ENCODE measurements at regions not wholly inside any gene's neighbourhood (a gene's known extent, or its start where the extent isn't known, plus 50 kb on each side); places are given as distances from the start of the nearest gene placed in this dataset.
"Not testable (repeated sequence)": the region's sequence is repeated elsewhere in the genome, so short reads cannot be mapped to it uniquely, and the experiment has no call there.

DNA sequence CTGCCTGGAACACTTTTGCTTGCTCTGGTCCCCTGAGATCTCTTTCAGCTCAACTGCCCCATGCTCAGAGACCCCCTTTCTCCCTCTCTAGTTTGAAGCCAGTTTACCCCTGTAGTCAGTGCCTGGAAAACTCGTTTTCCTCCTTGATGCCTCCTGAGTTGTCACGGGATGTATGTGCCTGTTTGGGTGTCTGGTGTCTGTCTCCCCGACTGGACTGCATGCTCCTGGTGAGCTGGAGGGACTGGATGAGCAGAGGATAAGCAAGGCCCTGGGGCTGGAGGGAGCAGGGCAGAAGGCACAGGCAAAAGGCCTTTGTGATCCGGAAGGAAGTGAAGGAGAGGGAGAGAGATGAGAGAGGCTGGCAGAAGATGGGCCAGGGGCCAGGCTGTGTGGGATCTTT lies 120.3 kb upstream of the ZNF195 start:
- peaks cover 16% of the 10 kb centered on the region for H3K27me3 Mint-ChIP-seq (ENCODE audit: low read depth, poor library complexity)
- H3K4me3 Mint-ChIP-seq; H3K36me3 Mint-ChIP-seq (ENCODE audit: low read depth); H3K4me1 Mint-ChIP-seq; DNase-seq; H3K27ac Mint-ChIP-seq: not testable (repeated sequence)
- H3K9me3 Mint-ChIP-seq: peaks cover 16% of the 10 kb centered on the region

- not testable (repeated sequence) for H3K36me3 Mint-ChIP-seq (ENCODE audit: low read depth); H3K27ac Mint-ChIP-seq; H3K4me1 Mint-ChIP-seq; DNase-seq; H3K4me3 Mint-ChIP-seq
- peaks cover 16% of the 10 kb centered on the region for H3K9me3 Mint-ChIP-seq
- peaks cover 16% of the 10 kb centered on the region for H3K27me3 Mint-ChIP-seq (ENCODE audit: low read depth, poor library complexity)
Measured at GRCh38 chr11:3498356-3498755, 119.4 kb upstream of the ZNF195 start.

- not testable (repeated sequence) for H3K4me1 Mint-ChIP-seq; H3K27ac Mint-ChIP-seq; H3K36me3 Mint-ChIP-seq (ENCODE audit: low read depth); H3K4me3 Mint-ChIP-seq; DNase-seq; H3K27me3 Mint-ChIP-seq (ENCODE audit: low read depth, poor library complexity); H3K9me3 Mint-ChIP-seq
Measured at GRCh38 chr11:3493152-3493551, 114.2 kb upstream of the ZNF195 start.

DNA sequence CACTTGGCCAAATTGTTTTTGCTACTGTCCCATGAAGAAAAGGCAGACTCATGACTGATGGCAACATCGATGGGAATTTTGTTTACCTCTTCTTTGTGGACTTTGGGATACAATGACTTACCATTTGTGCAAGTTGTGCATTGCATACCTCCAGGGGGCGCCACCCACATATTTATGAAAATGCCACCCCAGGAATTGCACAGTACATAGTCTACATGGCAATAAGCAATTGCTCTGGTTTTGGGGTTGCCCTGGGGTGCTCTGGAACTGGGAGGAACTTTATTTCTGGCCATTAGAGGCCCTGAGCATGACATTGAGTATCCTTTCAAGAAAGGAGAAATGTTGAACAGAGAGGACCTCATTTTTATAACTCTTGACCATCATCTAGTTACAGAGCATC lies 109.1 kb upstream of the ZNF195 start:
- H3K4me3 Mint-ChIP-seq; H3K27ac Mint-ChIP-seq; H3K27me3 Mint-ChIP-seq (ENCODE audit: low read depth, poor library complexity); H3K9me3 Mint-ChIP-seq; H3K4me1 Mint-ChIP-seq; H3K36me3 Mint-ChIP-seq (ENCODE audit: low read depth); DNase-seq: not testable (repeated sequence)

DNA sequence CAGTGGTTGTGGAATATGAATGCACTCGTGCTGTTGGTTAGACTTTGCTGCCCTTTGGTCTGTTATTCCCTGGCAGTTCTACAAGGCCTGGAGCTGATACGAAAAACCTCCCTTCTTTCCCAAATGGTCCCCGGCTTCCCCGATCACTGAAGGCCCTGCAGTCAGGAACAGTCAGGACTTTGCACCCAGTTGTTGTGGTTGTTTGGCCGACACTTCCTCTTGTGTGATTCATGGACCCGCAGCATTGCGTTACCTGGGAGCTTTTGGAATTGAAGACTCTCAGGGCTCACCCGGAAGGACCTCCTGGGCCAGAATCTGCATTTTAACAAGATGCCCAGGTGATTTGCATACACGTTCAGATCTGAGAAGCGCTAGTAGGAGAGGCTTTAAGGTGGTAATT lies 106.8 kb upstream of the ZNF195 start:
- not testable (repeated sequence) for H3K9me3 Mint-ChIP-seq; H3K4me1 Mint-ChIP-seq; DNase-seq; H3K36me3 Mint-ChIP-seq (ENCODE audit: low read depth); H3K4me3 Mint-ChIP-seq; H3K27me3 Mint-ChIP-seq (ENCODE audit: low read depth, poor library complexity); H3K27ac Mint-ChIP-seq

DNA sequence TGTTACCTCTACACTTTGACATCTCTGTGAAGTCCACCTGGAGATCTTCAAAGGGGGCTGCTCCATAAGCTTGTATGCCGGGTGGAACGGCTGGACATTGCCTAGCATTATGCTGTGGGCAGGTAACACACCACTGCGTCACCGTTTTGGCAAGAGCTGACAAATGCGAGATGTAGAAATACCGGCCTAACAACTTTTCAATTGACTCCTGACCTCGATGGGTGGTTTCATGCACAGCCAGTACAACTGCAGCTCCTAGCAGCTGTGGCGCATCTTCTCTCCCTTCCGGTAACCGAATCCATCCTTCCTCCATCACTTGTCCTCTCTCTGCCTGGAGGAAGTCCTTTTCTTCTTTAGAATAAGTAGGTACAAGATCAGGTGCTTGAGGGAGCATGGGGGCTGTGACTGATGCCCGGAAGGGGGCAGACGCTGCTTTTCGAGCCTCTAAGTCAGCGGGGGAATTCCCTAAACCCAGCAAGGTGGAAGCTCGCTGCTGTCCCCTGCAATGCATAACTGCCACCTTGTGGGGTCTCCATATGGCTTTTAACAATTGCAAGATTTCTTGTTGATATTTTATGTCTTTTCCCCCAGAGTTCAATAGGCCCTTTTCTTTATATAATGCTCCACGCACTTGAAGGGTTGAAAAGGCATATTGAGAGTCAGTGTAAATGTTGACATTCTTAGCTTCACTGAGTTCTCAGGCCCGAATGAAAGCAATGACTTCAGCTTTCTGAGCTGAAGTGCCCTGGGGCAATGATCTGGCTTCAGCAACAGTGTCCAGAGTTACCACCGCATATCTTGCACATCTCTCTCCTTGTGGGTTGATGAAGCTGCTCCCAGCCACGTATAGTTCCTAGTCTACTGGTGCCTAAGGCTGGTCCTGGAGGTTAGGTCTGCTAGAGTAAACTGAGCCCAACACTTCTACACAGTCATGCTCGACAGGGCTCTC lies 98.3 kb upstream of the ZNF195 start:
- H3K27me3 Mint-ChIP-seq (ENCODE audit: low read depth, poor library complexity); DNase-seq; H3K36me3 Mint-ChIP-seq (ENCODE audit: low read depth); H3K4me1 Mint-ChIP-seq; H3K27ac Mint-ChIP-seq; H3K9me3 Mint-ChIP-seq; H3K4me3 Mint-ChIP-seq: not testable (repeated sequence)

- not testable (repeated sequence) for H3K36me3 Mint-ChIP-seq (ENCODE audit: low read depth); H3K4me3 Mint-ChIP-seq; H3K9me3 Mint-ChIP-seq; H3K4me1 Mint-ChIP-seq; H3K27me3 Mint-ChIP-seq (ENCODE audit: low read depth, poor library complexity); H3K27ac Mint-ChIP-seq; DNase-seq
- TF ChIP-seq, protein P1, sequence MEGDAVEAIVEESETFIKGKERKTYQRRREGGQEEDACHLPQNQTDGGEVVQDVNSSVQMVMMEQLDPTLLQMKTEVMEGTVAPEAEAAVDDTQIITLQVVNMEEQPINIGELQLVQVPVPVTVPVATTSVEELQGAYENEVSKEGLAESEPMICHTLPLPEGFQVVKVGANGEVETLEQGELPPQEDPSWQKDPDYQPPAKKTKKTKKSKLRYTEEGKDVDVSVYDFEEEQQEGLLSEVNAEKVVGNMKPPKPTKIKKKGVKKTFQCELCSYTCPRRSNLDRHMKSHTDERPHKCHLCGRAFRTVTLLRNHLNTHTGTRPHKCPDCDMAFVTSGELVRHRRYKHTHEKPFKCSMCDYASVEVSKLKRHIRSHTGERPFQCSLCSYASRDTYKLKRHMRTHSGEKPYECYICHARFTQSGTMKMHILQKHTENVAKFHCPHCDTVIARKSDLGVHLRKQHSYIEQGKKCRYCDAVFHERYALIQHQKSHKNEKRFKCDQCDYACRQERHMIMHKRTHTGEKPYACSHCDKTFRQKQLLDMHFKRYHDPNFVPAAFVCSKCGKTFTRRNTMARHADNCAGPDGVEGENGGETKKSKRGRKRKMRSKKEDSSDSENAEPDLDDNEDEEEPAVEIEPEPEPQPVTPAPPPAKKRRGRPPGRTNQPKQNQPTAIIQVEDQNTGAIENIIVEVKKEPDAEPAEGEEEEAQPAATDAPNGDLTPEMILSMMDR (IDR thresholded peaks at IDR 0.05): peak; percentile 25
Measured at GRCh38 chr11:3476084-3476936, 97.4 kb upstream of the ZNF195 start.

DNA sequence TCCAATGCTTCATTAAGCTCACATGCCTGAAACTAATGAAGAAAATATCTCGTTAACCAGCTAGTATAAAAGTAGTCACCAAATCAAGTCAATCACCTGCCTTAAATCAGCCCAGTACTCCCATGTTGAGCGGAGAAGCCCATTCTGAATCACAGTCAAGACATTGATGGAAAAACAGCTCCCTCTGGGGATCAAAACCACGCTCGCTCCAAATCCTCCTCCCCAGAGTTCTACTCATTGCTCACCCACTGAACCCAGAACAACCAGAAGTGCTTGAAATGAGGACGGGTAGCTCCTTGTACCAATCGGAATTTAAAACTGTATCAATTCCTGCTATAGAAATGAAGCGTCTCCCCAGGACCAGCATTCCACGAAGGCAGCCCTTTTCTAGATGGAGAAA lies 90.0 kb upstream of the ZNF195 start:
- not testable (repeated sequence) for H3K36me3 Mint-ChIP-seq (ENCODE audit: low read depth); H3K9me3 Mint-ChIP-seq; H3K4me1 Mint-ChIP-seq; H3K27ac Mint-ChIP-seq; H3K4me3 Mint-ChIP-seq; DNase-seq; H3K27me3 Mint-ChIP-seq (ENCODE audit: low read depth, poor library complexity)

DNA sequence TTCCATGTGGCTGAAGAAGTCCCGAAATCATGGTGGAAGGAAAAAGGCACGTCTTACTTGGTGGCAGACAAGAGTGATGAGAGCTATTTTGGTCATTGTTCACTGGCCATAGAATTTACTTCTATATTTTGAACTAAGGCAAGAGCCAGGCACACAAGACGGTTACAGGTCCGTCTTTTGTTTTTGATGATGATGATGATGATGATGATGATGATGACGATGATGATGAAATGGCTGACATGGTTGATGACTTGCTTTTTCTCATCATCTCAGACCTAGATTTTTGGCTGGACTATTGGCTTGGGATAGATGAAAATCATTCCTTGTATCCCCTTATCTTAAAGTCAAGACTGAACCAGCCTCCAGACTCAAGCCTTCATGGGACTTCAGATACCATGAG lies 88.7 kb upstream of the ZNF195 start:
- H3K9me3 Mint-ChIP-seq; H3K27ac Mint-ChIP-seq; H3K27me3 Mint-ChIP-seq (ENCODE audit: low read depth, poor library complexity); H3K4me1 Mint-ChIP-seq; DNase-seq; H3K36me3 Mint-ChIP-seq (ENCODE audit: low read depth); H3K4me3 Mint-ChIP-seq: not testable (repeated sequence)

GRCh38 chr11:3455666-3456065 lies 76.7 kb upstream of the ZNF195 start:
- not testable (repeated sequence) for H3K27me3 Mint-ChIP-seq (ENCODE audit: low read depth, poor library complexity); H3K4me3 Mint-ChIP-seq; DNase-seq; H3K9me3 Mint-ChIP-seq; H3K36me3 Mint-ChIP-seq (ENCODE audit: low read depth); H3K27ac Mint-ChIP-seq
- peaks cover 32% of the 10 kb centered on the region for H3K4me1 Mint-ChIP-seq

Data from nephron progenitor cell (in vitro differentiated cells).